PFSK-1 (cell line): ENCODE measurements at regions not wholly inside any gene's neighbourhood (a gene's known extent, or its start where the extent isn't known, plus 50 kb on each side); places are given as distances from the start of the nearest gene placed in this dataset.

Source experiments
- FOXP2 ChIP-seq: optimal IDR thresholded peaks from 2 replicates; pipeline ENCODE3; 2011; ENCODE audit warnings: borderline replicate concordance, control low read depth, inconsistent platforms; ENCODE audit not compliant: insufficient read depth; ENCODE audit errors: extremely low read length, extremely low read depth
- POLR2AphosphoS5 ChIP-seq: IDR thresholded peaks from 2 replicates; pipeline ENCODE4 v1.6.1; 2012; ENCODE audit warnings: low read depth, mild to moderate bottlenecking, control low read depth, low read length, moderate library complexity
- REST ChIP-seq, 2 experiments: IDR thresholded peaks; 2 replicates each; pipeline versions ENCODE4 v1.6.1 to v1.8.0; 2011 to 2012; ENCODE audit warnings: low read depth in 2 of 2, low read length in 2 of 2, control low read depth in 1 of 2, inconsistent platforms in 1 of 2, mild to moderate bottlenecking in 1 of 2, moderate library complexity in 1 of 2; ENCODE audit not compliant: insufficient read depth in 1 of 2
- SIN3A ChIP-seq: IDR thresholded peaks from 2 replicates; pipeline ENCODE4 v1.6.1; 2012; ENCODE audit warnings: mild to moderate bottlenecking, low read length, moderate library complexity, borderline replicate concordance; ENCODE audit not compliant: insufficient read depth
- TAF1 ChIP-seq: IDR thresholded peaks from 2 replicates; pipeline ENCODE4 v1.6.1; 2012; ENCODE audit warnings: low read length, control low read depth, borderline replicate concordance; ENCODE audit not compliant: insufficient read depth

GRCh38 chr2:145029873-145030272, 510.0 kb upstream of the ZEB2 start:
- TF ChIP-seq POLR2AphosphoS5 (no peak), SIN3A (no peak), FOXP2 (no peak), REST (IDR thresholded peaks at IDR 0.05; ENCODE audit: insufficient read depth in 1 of 2, low read depth in 2 of 2, low read length in 2 of 2) (no peak), TAF1 (no peak)

- no peak for TF ChIP-seq TAF1
- no peak for TF ChIP-seq SIN3A
- TF ChIP-seq FOXP2 = no peak
- no peak for TF ChIP-seq POLR2AphosphoS5
- TF ChIP-seq REST (IDR thresholded peaks at IDR 0.05; ENCODE audit: insufficient read depth in 1 of 2, low read depth in 2 of 2, low read length in 2 of 2) = no peak
Measured at GRCh38 chr2:145029081-145029480, 509.2 kb upstream of the ZEB2 start.

GRCh38 chr2:145028101-145028920, 508.4 kb upstream of the ZEB2 start:
- no peak for TF ChIP-seq FOXP2
- TF ChIP-seq POLR2AphosphoS5 = no peak
- no peak for TF ChIP-seq TAF1
- TF ChIP-seq REST (IDR thresholded peaks at IDR 0.05; ENCODE audit: insufficient read depth in 1 of 2, low read depth in 2 of 2, low read length in 2 of 2) = no peak
- no peak for TF ChIP-seq SIN3A

- TF ChIP-seq TAF1 (no peak), SIN3A (no peak), POLR2AphosphoS5 (no peak), FOXP2 (no peak)
Measured at GRCh38 chr2:145026456-145027455, 506.8 kb upstream of the ZEB2 start.

- no peak for TF ChIP-seq SIN3A
- no peak for TF ChIP-seq POLR2AphosphoS5
- TF ChIP-seq REST (IDR thresholded peaks at IDR 0.05; ENCODE audit: insufficient read depth in 1 of 2, low read depth in 2 of 2, low read length in 2 of 2) = no peak
- TF ChIP-seq FOXP2 = no peak
Measured at GRCh38 chr2:145025382-145025781, 505.5 kb upstream of the ZEB2 start.
